NCI-H1092 (cell line): ENCODE measurements at regions not wholly inside any gene's neighbourhood (a gene's known extent, or its start where the extent isn't known, plus 50 kb on each side); places are given as distances from the start of the nearest gene placed in this dataset.

Source experiments
- DNase-seq: peaks from one replicate; lab custom pipeline; 2025; lab: John Stamatoyannopoulos, UW

- DNase-seq: no peak
These were observed 134.6 kb downstream of the VRK1 start for GRCh38 chr14:96931751-96932150.

GRCh38 chr14:96934638-96935330 is 137.6 kb downstream of the VRK1 start:
- no peak for DNase-seq

GRCh38 chr14:96938946-96939345 is 141.8 kb downstream of the VRK1 start:
- no peak for DNase-seq

- no peak for DNase-seq
These were observed 142.8 kb downstream of the VRK1 start for GRCh38 chr14:96940009-96940408.

- DNase-seq: no peak
These were observed 147.1 kb downstream of the VRK1 start for GRCh38 chr14:96944297-96944696.

GRCh38 chr14:96945721-96946120 is 148.5 kb downstream of the VRK1 start:
- no peak for DNase-seq

GRCh38 chr14:96949594-96949993 is 152.4 kb downstream of the VRK1 start:
- DNase-seq: no peak

GRCh38 chr14:96951511-96951910 is 154.3 kb downstream of the VRK1 start:
- no peak for DNase-seq

- DNase-seq: no peak
These were observed 156.1 kb downstream of the VRK1 start for GRCh38 chr14:96953087-96953874.

GRCh38 chr14:96953875-96954185 is 156.6 kb downstream of the VRK1 start:
- no peak for DNase-seq

- DNase-seq: no peak
These were observed 159.5 kb downstream of the VRK1 start for GRCh38 chr14:96956464-96957239.

GRCh38 chr14:96958057-96958456 is 160.9 kb downstream of the VRK1 start:
- no peak for DNase-seq

GRCh38 chr14:96959992-96960391 is 162.8 kb downstream of the VRK1 start:
- no peak for DNase-seq

GRCh38 chr14:96960598-96961116 is 163.5 kb downstream of the VRK1 start:
- no peak for DNase-seq

GRCh38 chr14:96961895-96962294 is 164.7 kb downstream of the VRK1 start:
- DNase-seq: no peak

GRCh38 chr14:96962337-96962736 is 165.2 kb downstream of the VRK1 start:
- DNase-seq: no peak

GRCh38 chr14:96964726-96965415 is 167.7 kb downstream of the VRK1 start:
- no peak for DNase-seq

GRCh38 chr14:96965885-96966595 is 168.9 kb downstream of the VRK1 start:
- DNase-seq: no peak

- DNase-seq: no peak
These were observed 177.9 kb downstream of the VRK1 start for GRCh38 chr14:96975116-96975515.

- DNase-seq: peak; percentile 5
These were observed 181.5 kb downstream of the VRK1 start for GRCh38 chr14:96978525-96979272.

- DNase-seq: no peak
These were observed 182.5 kb downstream of the VRK1 start for GRCh38 chr14:96979611-96980074.
